Parathyroid adenoma (tissue), 2 donors: ENCODE measurements at regions not wholly inside any gene's neighbourhood (a gene's known extent, or its start where the extent isn't known, plus 50 kb on each side); places are given as distances from the start of the nearest gene placed in this dataset.

Source experiments
- H2AFZ ChIP-seq: fragments of 300-600 bp; sonication (generic); one replicate; pipeline ENCODE4 v1.7.0; 2017; ENCODE audit warnings: antibody characterized with exemption, mild to moderate bottlenecking
- H3K27ac ChIP-seq: fragments of 300-600 bp; sonication (generic); one replicate; pipeline ENCODE4 v1.7.0; 2017
- H3K27me3 ChIP-seq: fragments of 300-600 bp; sonication (generic); one replicate; pipeline ENCODE4 v1.7.0; 2017; ENCODE audit warnings: low read length; ENCODE audit not compliant: control insufficient read depth, insufficient read depth
- H3K36me3 ChIP-seq: fragments of 300-600 bp; sonication (generic); one replicate; pipeline ENCODE4 v1.7.0; 2017; ENCODE audit warnings: low read length; ENCODE audit not compliant: control insufficient read depth, insufficient read depth
- H3K4me1 ChIP-seq: fragments of 300-600 bp; sonication (generic); one replicate; pipeline ENCODE4 v1.7.0; 2017; ENCODE audit warnings: control low read depth
- H3K4me2 ChIP-seq: fragments of 300-600 bp; sonication (generic); one replicate; pipeline ENCODE4 v1.7.0; 2017; ENCODE audit warnings: low read length
- H3K4me3 ChIP-seq: fragments of 300-600 bp; sonication (generic); one replicate; pipeline ENCODE4 v1.7.0; 2017; ENCODE audit warnings: low read depth, low read length
- H3K79me2 ChIP-seq: fragments of 300-600 bp; sonication (generic); one replicate; pipeline ENCODE4 v1.7.0; 2017; ENCODE audit warnings: control low read depth
- H3K9ac ChIP-seq: fragments of 300-600 bp; sonication (generic); one replicate; pipeline ENCODE4 v1.7.0; 2017; ENCODE audit warnings: mild to moderate bottlenecking
- H3K9me3 ChIP-seq: fragments of 300-600 bp; sonication (generic); one replicate; pipeline ENCODE4 v1.7.0; 2017; ENCODE audit warnings: low read length; ENCODE audit not compliant: control insufficient read depth
- TF ChIP-seq, protein P1 (sequence below): fragments of 300-600 bp; sonication (generic); IDR thresholded peaks from one replicate; pipeline ENCODE4 v1.7.0; 2017; ENCODE audit warnings: antibody characterized with exemption, mild to moderate bottlenecking
- donor health status: primary hyperparathyroidism.

DNA sequence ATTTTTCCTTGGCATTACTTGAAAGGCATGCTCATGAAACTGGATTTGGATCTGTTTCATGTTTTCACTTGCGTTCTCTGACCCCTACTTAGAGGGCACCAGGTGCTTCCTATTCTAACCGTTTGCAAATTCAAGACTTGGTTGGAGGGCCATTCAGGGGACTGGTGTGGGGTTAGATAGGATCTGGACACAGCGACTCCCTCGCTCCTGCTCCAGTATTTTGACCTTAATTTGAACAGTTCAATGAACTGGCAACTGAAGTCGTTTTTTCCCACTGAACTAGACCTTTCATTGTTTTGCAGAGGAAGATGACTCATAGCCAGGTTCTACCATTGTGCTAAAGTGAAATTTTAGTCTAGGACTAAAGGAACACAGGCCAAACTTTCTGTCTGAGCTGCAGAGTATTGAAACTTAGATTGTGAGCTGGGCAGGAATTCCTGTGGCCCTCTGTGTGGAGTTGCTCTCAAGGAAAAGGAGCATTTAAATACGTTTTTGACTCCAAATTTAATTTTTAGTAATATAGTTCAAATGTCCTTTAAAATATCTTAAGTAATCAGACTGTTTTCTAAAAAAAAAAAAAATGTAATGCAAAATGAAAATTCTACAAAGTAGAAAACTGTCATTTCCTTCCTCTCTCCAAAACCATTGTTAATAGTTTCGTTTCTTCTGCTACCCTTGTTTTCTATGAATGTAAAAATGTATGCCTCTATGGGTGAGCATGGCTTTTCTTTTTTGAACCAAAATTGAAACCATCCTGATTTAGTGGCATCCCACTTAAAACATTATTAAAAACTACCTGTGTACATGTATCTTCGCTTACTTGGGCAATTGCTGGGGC, 64.8 kb downstream of the UTRN start:
- Histone ChIP-seq H3K9ac (no peak overlapping the region), H3K27ac (peak overlapping the region; percentile 62), H2AFZ (peak overlapping the region; percentile 6), H3K4me3 (peak overlapping the region; percentile 29), H3K27me3 (no peaks in the 10 kb centered on the region), H3K9me3 (no peaks in the 10 kb centered on the region), H3K79me2 (peaks cover 20% of the 10 kb centered on the region), H3K4me2 (peak overlapping the region; percentile 59), H3K36me3 (no peaks in the 10 kb centered on the region), H3K4me1 (peaks cover 33% of the 10 kb centered on the region)
- TF ChIP-seq, protein P1, sequence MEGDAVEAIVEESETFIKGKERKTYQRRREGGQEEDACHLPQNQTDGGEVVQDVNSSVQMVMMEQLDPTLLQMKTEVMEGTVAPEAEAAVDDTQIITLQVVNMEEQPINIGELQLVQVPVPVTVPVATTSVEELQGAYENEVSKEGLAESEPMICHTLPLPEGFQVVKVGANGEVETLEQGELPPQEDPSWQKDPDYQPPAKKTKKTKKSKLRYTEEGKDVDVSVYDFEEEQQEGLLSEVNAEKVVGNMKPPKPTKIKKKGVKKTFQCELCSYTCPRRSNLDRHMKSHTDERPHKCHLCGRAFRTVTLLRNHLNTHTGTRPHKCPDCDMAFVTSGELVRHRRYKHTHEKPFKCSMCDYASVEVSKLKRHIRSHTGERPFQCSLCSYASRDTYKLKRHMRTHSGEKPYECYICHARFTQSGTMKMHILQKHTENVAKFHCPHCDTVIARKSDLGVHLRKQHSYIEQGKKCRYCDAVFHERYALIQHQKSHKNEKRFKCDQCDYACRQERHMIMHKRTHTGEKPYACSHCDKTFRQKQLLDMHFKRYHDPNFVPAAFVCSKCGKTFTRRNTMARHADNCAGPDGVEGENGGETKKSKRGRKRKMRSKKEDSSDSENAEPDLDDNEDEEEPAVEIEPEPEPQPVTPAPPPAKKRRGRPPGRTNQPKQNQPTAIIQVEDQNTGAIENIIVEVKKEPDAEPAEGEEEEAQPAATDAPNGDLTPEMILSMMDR, result no peak

DNA sequence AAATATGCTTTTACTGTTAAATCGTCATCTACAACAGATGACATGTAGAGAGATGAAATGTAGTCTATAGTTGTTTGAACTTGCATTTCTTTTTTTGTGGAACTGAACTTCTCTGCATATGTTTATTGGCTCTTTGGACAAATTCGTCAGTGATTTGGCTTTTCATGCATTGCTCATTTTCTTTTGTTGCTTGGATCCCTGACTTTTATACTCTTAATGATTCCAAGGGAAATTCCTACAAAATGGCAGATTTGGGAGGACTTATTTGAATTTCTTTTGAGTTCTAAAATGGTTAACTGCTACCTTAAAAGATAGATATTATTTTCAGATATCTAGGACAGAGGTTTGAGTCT, 65.4 kb downstream of the UTRN start:
- TF ChIP-seq, protein P1, result no peak
- H3K4me1 ChIP-seq, result peaks cover 34% of the 10 kb centered on the region
- peak overlapping the region; percentile 62 for H3K27ac ChIP-seq
- H3K4me3 ChIP-seq, result peak overlapping the region; percentile 29
- no peaks in the 10 kb centered on the region for H3K9me3 ChIP-seq
- H3K9ac ChIP-seq, result no peak overlapping the region
- H2AFZ ChIP-seq, result no peak overlapping the region
- H3K27me3 ChIP-seq, result no peaks in the 10 kb centered on the region
- peaks cover 16% of the 10 kb centered on the region for H3K79me2 ChIP-seq
- no peaks in the 10 kb centered on the region for H3K36me3 ChIP-seq
- H3K4me2 ChIP-seq, result peak overlapping the region; percentile 59

DNA sequence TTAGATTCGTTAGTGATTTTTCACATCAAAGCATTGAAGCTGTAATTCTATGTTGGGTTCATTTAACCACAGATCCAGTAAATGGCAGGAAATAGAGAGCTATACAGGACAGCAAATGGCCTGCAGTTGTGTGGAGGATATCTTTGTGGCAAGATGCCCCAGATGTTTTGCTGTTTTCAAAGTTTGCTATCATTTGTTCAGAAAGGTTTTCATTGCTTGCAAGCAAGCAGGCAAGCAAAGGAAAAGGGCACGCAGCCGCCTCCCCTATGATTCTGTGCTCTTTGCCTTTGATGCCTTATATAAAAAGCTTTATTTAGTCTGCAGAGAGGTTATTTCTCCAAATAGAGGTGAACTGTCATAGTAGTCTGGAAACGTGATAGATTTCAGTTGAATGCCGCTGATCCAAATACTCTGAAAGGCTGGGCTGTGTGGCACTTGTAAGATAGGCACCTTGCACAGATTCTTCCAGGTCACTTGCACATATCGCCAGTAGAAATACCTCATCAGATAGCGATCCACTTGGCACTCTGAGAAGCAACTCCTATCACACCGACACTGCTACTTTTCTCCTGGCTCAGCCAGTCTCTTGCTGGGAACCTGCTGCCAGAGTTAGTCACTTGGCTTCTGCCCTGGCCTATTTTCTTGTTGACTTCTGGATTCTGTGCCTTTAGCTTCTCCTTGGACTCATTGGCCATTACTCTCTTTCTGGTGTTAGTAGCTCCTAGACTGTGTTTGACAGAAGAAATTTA, 66.4 kb downstream of the UTRN start:
- Histone ChIP-seq H3K27ac (peak overlapping the region; percentile 5), H3K9me3 (no peaks in the 10 kb centered on the region), H3K4me2 (peak overlapping the region; percentile 4), H3K4me1 (peaks cover 34% of the 10 kb centered on the region), H2AFZ (no peak overlapping the region), H3K36me3 (no peaks in the 10 kb centered on the region), H3K79me2 (peaks cover 17% of the 10 kb centered on the region), H3K9ac (no peak overlapping the region), H3K27me3 (no peaks in the 10 kb centered on the region), H3K4me3 (no peak overlapping the region)
- TF ChIP-seq, protein P1, result no peak

DNA sequence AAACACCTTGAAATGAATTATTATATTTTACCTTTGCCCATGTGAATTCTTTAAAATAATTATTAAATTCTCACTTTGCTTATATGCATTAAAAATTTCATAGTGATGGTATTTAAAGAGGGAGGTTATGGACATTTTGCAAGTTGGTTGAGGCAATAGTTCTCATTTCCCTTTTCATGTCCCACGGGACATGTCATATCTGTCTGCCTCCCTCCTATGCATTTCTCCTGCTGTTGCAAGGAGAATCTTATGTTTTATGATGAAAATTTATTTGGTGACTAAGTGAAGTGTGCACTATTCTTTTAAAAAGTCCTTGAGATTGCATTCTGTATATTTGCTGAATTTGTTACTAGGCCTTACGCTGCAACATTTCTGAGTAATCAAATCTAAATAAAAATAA, 67.2 kb downstream of the UTRN start:
- peak overlapping the region; percentile 5 for H3K27ac ChIP-seq

More for the DNA sequence above, 67.2 kb downstream of the UTRN start:
- no peaks in the 10 kb centered on the region for H3K9me3 ChIP-seq
- TF ChIP-seq, protein P1, result no peak
- H2AFZ ChIP-seq, result no peak overlapping the region
- H3K4me2 ChIP-seq, result no peak overlapping the region
- H3K27me3 ChIP-seq, result no peaks in the 10 kb centered on the region
- H3K9ac ChIP-seq, result no peak overlapping the region
- H3K4me1 ChIP-seq, result peaks cover 34% of the 10 kb centered on the region
- H3K79me2 ChIP-seq, result peaks cover 17% of the 10 kb centered on the region
- H3K4me3 ChIP-seq, result no peak overlapping the region
- H3K36me3 ChIP-seq, result no peaks in the 10 kb centered on the region
